ENCODE measurements at regions not wholly inside any gene's neighbourhood (a gene's known extent, or its start where the extent isn't known, plus 50 kb on each side); places are given as distances from the start of the nearest gene placed in this dataset.

GRCh38 chr6:22108199-22108598 is 188.6 kb downstream of the PRL start:
- Histone ChIP-seq H3K9me3 (ENCODE audit: severe bottlenecking) (no peaks in the 10 kb centered on the region), H3K4me1 (ENCODE audit: insufficient read depth, poor library complexity, severe bottlenecking) (peaks cover 9% of the 10 kb centered on the region), H3K4me3 (ENCODE audit: severe bottlenecking) (no peak overlapping the region), H3K27ac (ENCODE audit: poor library complexity, severe bottlenecking) (no peak overlapping the region), H3K27me3 (ENCODE audit: insufficient read depth, poor library complexity, severe bottlenecking) (no peaks in the 10 kb centered on the region), H3K36me3 (ENCODE audit: low read depth) (no peaks in the 10 kb centered on the region)
- DNase-seq (ENCODE audit: low spot score) (no peak), ATAC-seq (ENCODE audit: low read depth) (no peak)
- no peak for TF ChIP-seq CTCF (IDR thresholded peaks at IDR 0.05; ENCODE audit: poor library complexity, severe bottlenecking)

GRCh38 chr6:22110061-22110460 is 186.8 kb downstream of the PRL start:
- H3K27me3 ChIP-seq (ENCODE audit: insufficient read depth, poor library complexity, severe bottlenecking) = no peaks in the 10 kb centered on the region
- no peaks in the 10 kb centered on the region for H3K36me3 ChIP-seq (ENCODE audit: low read depth)
- H3K4me1 ChIP-seq (ENCODE audit: insufficient read depth, poor library complexity, severe bottlenecking) = peaks cover 13% of the 10 kb centered on the region
- no peak overlapping the region for H3K4me3 ChIP-seq (ENCODE audit: severe bottlenecking)
- ATAC-seq (ENCODE audit: low read depth) (no peak), DNase-seq (ENCODE audit: low spot score) (no peak)
- no peaks in the 10 kb centered on the region for H3K9me3 ChIP-seq (ENCODE audit: severe bottlenecking)
- H3K27ac ChIP-seq (ENCODE audit: poor library complexity, severe bottlenecking) = no peak overlapping the region
- no peak for TF ChIP-seq CTCF (IDR thresholded peaks at IDR 0.05; ENCODE audit: poor library complexity, severe bottlenecking)

GRCh38 chr6:22112461-22112860 is 184.4 kb downstream of the PRL start:
- TF ChIP-seq CTCF (IDR thresholded peaks at IDR 0.05; ENCODE audit: poor library complexity, severe bottlenecking) = no peak
- DNase-seq (ENCODE audit: low spot score) = no peak
- no peaks in the 10 kb centered on the region for H3K36me3 ChIP-seq (ENCODE audit: low read depth)
- no peaks in the 10 kb centered on the region for H3K9me3 ChIP-seq (ENCODE audit: severe bottlenecking)
- ATAC-seq (ENCODE audit: low read depth) = no peak
- H3K27ac ChIP-seq (ENCODE audit: poor library complexity, severe bottlenecking) = peak overlapping the region; percentile 48
- no peaks in the 10 kb centered on the region for H3K27me3 ChIP-seq (ENCODE audit: insufficient read depth, poor library complexity, severe bottlenecking)
- H3K4me1 ChIP-seq (ENCODE audit: insufficient read depth, poor library complexity, severe bottlenecking) = peaks cover 13% of the 10 kb centered on the region
- H3K4me3 ChIP-seq (ENCODE audit: severe bottlenecking) = no peak overlapping the region

GRCh38 chr6:22113026-22113766 is 183.6 kb downstream of the PRL start:
- Histone ChIP-seq H3K27me3 (ENCODE audit: insufficient read depth, poor library complexity, severe bottlenecking) (no peaks in the 10 kb centered on the region), H3K36me3 (ENCODE audit: low read depth) (no peaks in the 10 kb centered on the region), H3K9me3 (ENCODE audit: severe bottlenecking) (no peaks in the 10 kb centered on the region), H3K27ac (ENCODE audit: poor library complexity, severe bottlenecking) (peak overlapping the region; percentile 48), H3K4me3 (ENCODE audit: severe bottlenecking) (no peak overlapping the region), H3K4me1 (ENCODE audit: insufficient read depth, poor library complexity, severe bottlenecking) (peaks cover 13% of the 10 kb centered on the region)
- DNase-seq (ENCODE audit: low spot score) = peak; percentile 53
- ATAC-seq (ENCODE audit: low read depth) = peak; percentile 98
- no peak for TF ChIP-seq CTCF (IDR thresholded peaks at IDR 0.05; ENCODE audit: poor library complexity, severe bottlenecking)

- Histone ChIP-seq H3K4me3 (ENCODE audit: severe bottlenecking) (no peak overlapping the region), H3K36me3 (ENCODE audit: low read depth) (no peaks in the 10 kb centered on the region), H3K4me1 (ENCODE audit: insufficient read depth, poor library complexity, severe bottlenecking) (peaks cover 13% of the 10 kb centered on the region), H3K27me3 (ENCODE audit: insufficient read depth, poor library complexity, severe bottlenecking) (no peaks in the 10 kb centered on the region), H3K27ac (ENCODE audit: poor library complexity, severe bottlenecking) (no peak overlapping the region), H3K9me3 (ENCODE audit: severe bottlenecking) (no peaks in the 10 kb centered on the region)
- no peak for ATAC-seq (ENCODE audit: low read depth)
- no peak for DNase-seq (ENCODE audit: low spot score)
- no peak for TF ChIP-seq CTCF (IDR thresholded peaks at IDR 0.05; ENCODE audit: poor library complexity, severe bottlenecking)
These were observed 181.3 kb downstream of the PRL start for GRCh38 chr6:22115559-22115958.

Measured in RWPE2 (cell line).